ENCODE measurements at regions not wholly inside any gene's neighbourhood (a gene's known extent, or its start where the extent isn't known, plus 50 kb on each side); places are given as distances from the start of the nearest gene placed in this dataset.

GRCh38 chr10:2994221-2994961 is 73.0 kb upstream of the PFKP start:
- TF ChIP-seq CTCF (IDR thresholded peaks at IDR 0.05) (no peak), POLR2A (IDR thresholded peaks at IDR 0.05) (no peak)

Measured in right lobe of liver (tissue), 4 donors.